HEK293 (cell line): ENCODE measurements at regions not wholly inside any gene's neighbourhood (a gene's known extent, or its start where the extent isn't known, plus 50 kb on each side); places are given as distances from the start of the nearest gene placed in this dataset.

Experiments used
- CTCF ChIA-PET: fragments of 350-600 bp; formaldehyde crosslinking; extraction: SDS; loops from one replicate; lab custom pipeline; 2021; ENCODE audit warnings: antibody characterized with exemption; lab: Yijun Ruan, JAX
- POLR2A ChIA-PET: fragments of 300-600 bp; formaldehyde crosslinking; extraction: SDS; loops from one replicate; lab custom pipeline; 2020; ENCODE audit warnings: antibody characterized with exemption, inconsistent platforms; lab: Yijun Ruan, JAX
- H3K27ac ChIP-seq: fragments of 200-500 bp; sonication (Bioruptor generic); 2 replicates; pipeline ENCODE4 v1.5.1; 2014; ENCODE audit warnings: low read depth, low read length, control low read depth, inconsistent platforms; ENCODE audit errors: extremely low read depth
- H3K36me3 ChIP-seq, 2 experiments: fragments of 200-500 bp in 1 of 2; sonication (Bioruptor generic) in 1 of 2; 1 replicate in 1 of 2; 2 replicates in 1 of 2; pipeline ENCODE4 v1.5.1; 2014 to 2017; ENCODE audit warnings: inconsistent platforms in 2 of 2, low read length in 2 of 2; ENCODE audit not compliant: control insufficient read depth in 2 of 2, insufficient read depth in 1 of 2
- H3K4me1 ChIP-seq: fragments of 200-500 bp; sonication (Bioruptor generic); 2 replicates; pipeline ENCODE4 v1.5.1; 2014; ENCODE audit warnings: mild to moderate bottlenecking, low read length, inconsistent platforms; ENCODE audit not compliant: control insufficient read depth, insufficient read depth
- H3K4me3 ChIP-seq: 2 replicates; pipeline ENCODE4 v1.5.1; 2011; ENCODE audit warnings: low read depth, mild to moderate bottlenecking, control low read depth, low read length, moderate library complexity
- H3K9me3 ChIP-seq: fragments of 200-500 bp; sonication (Bioruptor generic); 2 replicates; pipeline ENCODE4 v1.5.1; 2014; ENCODE audit warnings: low read depth, low read length, inconsistent platforms; ENCODE audit not compliant: control insufficient read depth, insufficient read depth
- ATF2 ChIP-seq: fragments of 450-650 bp; formaldehyde crosslinking; IDR thresholded peaks from 2 replicates; pipeline ENCODE4 v1.5.1; 2016; ENCODE audit warnings: missing biosample characterization, missing genetic modification characterization, low read depth
- SALL2 ChIP-seq: fragments of 450-650 bp; formaldehyde crosslinking; IDR thresholded peaks from 2 replicates; pipeline ENCODE4 v1.5.0; 2017; ENCODE audit warnings: missing biosample characterization, mild to moderate bottlenecking, missing genetic modification characterization, borderline replicate concordance
- SCRT2 ChIP-seq: fragments of 450-650 bp; formaldehyde crosslinking; IDR thresholded peaks from 2 replicates; pipeline ENCODE4 v1.5.1; 2016; ENCODE audit warnings: missing biosample characterization, missing genetic modification characterization
- SP7 ChIP-seq: fragments of 450-650 bp; formaldehyde crosslinking; IDR thresholded peaks from 2 replicates; pipeline ENCODE4 v1.5.1; 2016; ENCODE audit warnings: missing biosample characterization, missing genetic modification characterization
- TSHZ1 ChIP-seq: fragments of 450-650 bp; formaldehyde crosslinking; IDR thresholded peaks from 2 replicates; pipeline ENCODE4 v1.5.1; 2016; ENCODE audit warnings: missing biosample characterization, missing genetic modification characterization, borderline replicate concordance
- ZBTB10 ChIP-seq: fragments of 450-650 bp; formaldehyde crosslinking; IDR thresholded peaks from 2 replicates; pipeline ENCODE4 v1.5.1; 2016; ENCODE audit warnings: missing biosample characterization, missing genetic modification characterization
- ZFP69B ChIP-seq: fragments of 450-650 bp; formaldehyde crosslinking; IDR thresholded peaks from 2 replicates; pipeline ENCODE4 v1.5.1; 2016; ENCODE audit warnings: missing biosample characterization, missing genetic modification characterization
- ZIC2 ChIP-seq: fragments of 450-650 bp; formaldehyde crosslinking; IDR thresholded peaks from 2 replicates; pipeline ENCODE4 v1.5.1; 2016; ENCODE audit warnings: missing biosample characterization, missing genetic modification characterization
- ZNF10 ChIP-seq: fragments of 450-650 bp; formaldehyde crosslinking; IDR thresholded peaks from 2 replicates; pipeline ENCODE4 v1.5.1; 2017; ENCODE audit warnings: missing biosample characterization, missing genetic modification characterization
- ZNF140 ChIP-seq: fragments of 450-650 bp; formaldehyde crosslinking; IDR thresholded peaks from 2 replicates; pipeline ENCODE4 v1.5.1; 2016; ENCODE audit warnings: missing biosample characterization, missing genetic modification characterization
- ZNF155 ChIP-seq: fragments of 450-650 bp; formaldehyde crosslinking; IDR thresholded peaks from 2 replicates; pipeline ENCODE4 v1.5.1; 2016; ENCODE audit warnings: missing biosample characterization, missing genetic modification characterization
- ZNF169 ChIP-seq: fragments of 450-650 bp; formaldehyde crosslinking; IDR thresholded peaks from 2 replicates; pipeline ENCODE4 v1.5.1; 2016; ENCODE audit warnings: missing biosample characterization, missing genetic modification characterization
- ZNF324 ChIP-seq: fragments of 450-650 bp; formaldehyde crosslinking; IDR thresholded peaks from 2 replicates; pipeline ENCODE4 v1.5.1; 2016; ENCODE audit warnings: missing biosample characterization, missing genetic modification characterization
- ZNF354C ChIP-seq: fragments of 450-650 bp; formaldehyde crosslinking; IDR thresholded peaks from 2 replicates; pipeline ENCODE4 v1.5.1; 2016; ENCODE audit warnings: missing biosample characterization, missing genetic modification characterization, low read depth, borderline replicate concordance
- ZNF449 ChIP-seq: fragments of 450-650 bp; formaldehyde crosslinking; IDR thresholded peaks from 2 replicates; pipeline ENCODE4 v1.5.1; 2017; ENCODE audit warnings: missing biosample characterization, mild to moderate bottlenecking, missing genetic modification characterization, moderate library complexity
- ZNF654 ChIP-seq: fragments of 450-650 bp; formaldehyde crosslinking; IDR thresholded peaks from 2 replicates; pipeline ENCODE4 v1.5.1; 2016; ENCODE audit warnings: low read depth, missing biosample characterization, missing genetic modification characterization
- ZNF660 ChIP-seq: fragments of 450-650 bp; IDR thresholded peaks from 2 replicates; pipeline ENCODE4 v1.5.1; 2018; ENCODE audit warnings: missing biosample characterization, mild to moderate bottlenecking, missing genetic modification characterization
- ZNF664 ChIP-seq: fragments of 450-650 bp; formaldehyde crosslinking; IDR thresholded peaks from 2 replicates; pipeline ENCODE4 v1.5.1; 2016; ENCODE audit warnings: missing biosample characterization, missing genetic modification characterization
- ZNF670 ChIP-seq: fragments of 450-650 bp; formaldehyde crosslinking; IDR thresholded peaks from 2 replicates; pipeline ENCODE4 v1.5.1; 2016; ENCODE audit warnings: missing biosample characterization, missing genetic modification characterization, low read depth
- ZNF792 ChIP-seq: fragments of 450-650 bp; formaldehyde crosslinking; IDR thresholded peaks from 2 replicates; pipeline ENCODE4 v1.5.1; 2016; ENCODE audit warnings: missing biosample characterization, missing genetic modification characterization
- ZSCAN18 ChIP-seq: fragments of 450-650 bp; formaldehyde crosslinking; IDR thresholded peaks from 2 replicates; pipeline ENCODE4 v1.5.1; 2016; ENCODE audit warnings: missing biosample characterization, missing genetic modification characterization

GRCh38 chr1:87644579-87645190, 316.0 kb downstream of the LMO4 start:
- peaks cover 19% of the 10 kb centered on the region for H3K4me1 ChIP-seq
- POLR2A ChIA-PET: interaction anchor here (0.6 kb wide), 1 partner anchor 310 kb away, joined by 4 read pairs; no protein-coding TSS in a partner anchor
- TF ChIP-seq SCRT2 (tag by site-specific recombination): peak; percentile 36; the same call in 1 of the 2 replicates
- TF ChIP-seq SP7 (tag by site-specific recombination): 0 out of 2 replicates have a peak, but pooled peaks have one; percentile 16
- TF ChIP-seq ATF2 (tag by site-specific recombination): no peak
- no peak for TF ChIP-seq ZNF354C (tag by site-specific recombination)
- TF ChIP-seq ZNF449: no peak
- no peak for TF ChIP-seq ZNF324 (tag by site-specific recombination)
- TF ChIP-seq, all 188 proteins: peak for 2
- Histone ChIP-seq H3K4me3 (no peak overlapping the region), H3K27ac (no peak overlapping the region), H3K9me3 (no peaks in the 10 kb centered on the region), H3K36me3 (no peaks in the 10 kb centered on the region)
- CTCF ChIA-PET: interaction anchor here (0.7 kb wide), 1 partner anchor 149 kb away, joined by 3 read pairs; no protein-coding TSS in a partner anchor

GRCh38 chr1:87647430-87648177, 318.9 kb downstream of the LMO4 start:
- ChIA-PET POLR2A (no interaction called here), CTCF (no interaction called here)
- peaks cover 16% of the 10 kb centered on the region for H3K4me1 ChIP-seq
- H3K9me3 ChIP-seq: no peaks in the 10 kb centered on the region
- H3K4me3 ChIP-seq: no peak overlapping the region
- no peaks in the 10 kb centered on the region for H3K36me3 ChIP-seq
- H3K27ac ChIP-seq: no peak overlapping the region
- TF ChIP-seq ZFP69B (tag by site-specific recombination): no peak
- no peak for TF ChIP-seq TSHZ1
- no peak for TF ChIP-seq ZNF670 (tag by site-specific recombination)
- no peak for TF ChIP-seq SALL2 (tag by site-specific recombination)
- no peak for TF ChIP-seq ZNF10 (tag by site-specific recombination)
- TF ChIP-seq ZBTB10 (tag by site-specific recombination): no peak
- no peak for TF ChIP-seq ZNF169 (tag by site-specific recombination)
- no peak for TF ChIP-seq ZNF660 (tag by site-specific recombination)
- TF ChIP-seq ZNF140: no peak
- TF ChIP-seq ZNF792: no peak
- no peak for TF ChIP-seq ZNF155 (tag by site-specific recombination)
- no peak for TF ChIP-seq ZNF654
- no peak for TF ChIP-seq ZSCAN18 (tag by site-specific recombination)
- no peak for TF ChIP-seq ZNF664 (tag by site-specific recombination)
- no peak for TF ChIP-seq ZIC2 (tag by site-specific recombination)
